ENCODE measurements at regions not wholly inside any gene's neighbourhood (a gene's known extent, or its start where the extent isn't known, plus 50 kb on each side); places are given as distances from the start of the nearest gene placed in this dataset.

- DNase-seq = peak; percentile 20
Measured at GRCh38 chr3:105187344-105187743, 179.4 kb upstream of the ALCAM start.

GRCh38 chr3:105195260-105195659 is 171.4 kb upstream of the ALCAM start:
- DNase-seq = peak; percentile 54

GRCh38 chr3:105197863-105198262 is 168.8 kb upstream of the ALCAM start:
- no peak for DNase-seq

GRCh38 chr3:105199217-105199616 is 167.5 kb upstream of the ALCAM start:
- no peak for DNase-seq

- DNase-seq = no peak
Measured at GRCh38 chr3:105210141-105210540, 156.6 kb upstream of the ALCAM start.

GRCh38 chr3:105214590-105214989 is 152.1 kb upstream of the ALCAM start:
- no peak for DNase-seq

- no peak for DNase-seq
Measured at GRCh38 chr3:105222568-105223093, 144.1 kb upstream of the ALCAM start.

- no peak for DNase-seq
Measured at GRCh38 chr3:105223815-105224214, 142.9 kb upstream of the ALCAM start.

GRCh38 chr3:105228696-105229095 is 138.0 kb upstream of the ALCAM start:
- peak; percentile 6 for DNase-seq

GRCh38 chr3:105232553-105232952 is 134.2 kb upstream of the ALCAM start:
- DNase-seq = no peak

GRCh38 chr3:105233010-105233409 is 133.7 kb upstream of the ALCAM start:
- DNase-seq = no peak

GRCh38 chr3:105235221-105235620 is 131.5 kb upstream of the ALCAM start:
- no peak for DNase-seq

GRCh38 chr3:105235785-105236184 is 130.9 kb upstream of the ALCAM start:
- DNase-seq = no peak

GRCh38 chr3:105238367-105238766 is 128.3 kb upstream of the ALCAM start:
- no peak for DNase-seq

GRCh38 chr3:105243076-105243475 is 123.6 kb upstream of the ALCAM start:
- DNase-seq = no peak

GRCh38 chr3:105246536-105246935 is 120.2 kb upstream of the ALCAM start:
- DNase-seq = no peak

- DNase-seq = no peak
Measured at GRCh38 chr3:105253225-105253624, 113.5 kb upstream of the ALCAM start.

- DNase-seq = no peak
Measured at GRCh38 chr3:105254154-105254553, 112.6 kb upstream of the ALCAM start.

- DNase-seq = peak; percentile 53
Measured at GRCh38 chr3:105255350-105255749, 111.4 kb upstream of the ALCAM start.

- no peak for DNase-seq
Measured at GRCh38 chr3:105259496-105259895, 107.2 kb upstream of the ALCAM start.

- DNase-seq = no peak
Measured at GRCh38 chr3:105260385-105260784, 106.3 kb upstream of the ALCAM start.

GRCh38 chr3:105274536-105274935 is 92.2 kb upstream of the ALCAM start:
- peak; percentile 14 for DNase-seq

- DNase-seq = peak; percentile 61
Measured at GRCh38 chr3:105274958-105275357, 91.8 kb upstream of the ALCAM start.

GRCh38 chr3:105277656-105278055 is 89.1 kb upstream of the ALCAM start:
- DNase-seq = peak; percentile 41

GRCh38 chr3:105278688-105279087 is 88.0 kb upstream of the ALCAM start:
- DNase-seq = no peak

- no peak for DNase-seq
Measured at GRCh38 chr3:105281989-105282388, 84.7 kb upstream of the ALCAM start.
